Activated CD4-positive, alpha-beta T cell treated with anti-CD3 and anti-CD28 coated beads, Interleukin-2, amount 50 U/mL, for 16 hours (primary cell): ENCODE measurements at regions not wholly inside any gene's neighbourhood (a gene's known extent, or its start where the extent isn't known, plus 50 kb on each side); places are given as distances from the start of the nearest gene placed in this dataset.
"Not testable (repeated sequence)": the region's sequence is repeated elsewhere in the genome, so short reads cannot be mapped to it uniquely, and the experiment has no call there.

Experiments used
- DNase-seq: peaks from one replicate; pipeline ENCODE4 v3.0.0-alpha.2; 2020

DNA sequence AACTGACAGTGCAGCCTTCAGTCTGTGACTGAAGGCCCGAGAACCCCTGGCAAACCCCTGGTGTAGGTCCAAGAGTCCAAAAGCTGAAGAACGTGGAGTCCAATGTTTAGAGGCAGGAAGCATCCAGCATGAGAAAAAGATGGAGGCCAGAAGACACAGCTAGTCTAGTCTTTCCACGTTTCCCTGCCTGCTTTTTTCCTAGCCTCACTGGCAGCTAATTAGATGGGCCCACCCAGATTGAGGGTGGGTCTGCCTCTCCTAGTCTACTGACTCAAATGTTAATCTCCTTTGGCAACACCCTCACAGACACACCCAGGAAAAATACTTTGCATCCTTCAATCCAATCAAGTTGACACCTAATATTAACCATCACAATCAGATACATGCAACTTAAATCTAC, 87.8 kb downstream of the TENT5D start:
- DNase-seq, result not testable (repeated sequence)

- no peak for DNase-seq
Observed at GRCh38 chrX:80511969-80512760, 91.9 kb downstream of the TENT5D start.

DNA sequence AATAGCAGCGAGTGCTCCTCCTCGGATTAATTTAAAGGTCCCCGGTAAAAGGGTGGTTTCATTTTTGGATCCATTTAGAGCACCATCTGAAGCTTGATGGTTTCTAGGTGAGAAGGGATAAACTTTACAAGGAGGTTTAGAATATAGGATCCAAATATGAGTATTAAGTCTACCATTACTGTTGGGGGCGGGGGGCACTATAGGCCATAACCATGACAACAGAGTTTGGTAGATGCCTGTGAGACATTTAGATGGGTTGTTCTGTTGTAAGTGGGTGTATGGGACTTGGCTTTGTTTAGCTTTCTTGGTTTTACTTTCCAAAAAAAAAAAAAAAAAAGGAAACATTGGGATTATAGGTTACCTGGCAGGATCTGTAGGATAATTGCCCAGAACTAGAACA, 92.7 kb downstream of the TENT5D start:
- no peak for DNase-seq

DNA sequence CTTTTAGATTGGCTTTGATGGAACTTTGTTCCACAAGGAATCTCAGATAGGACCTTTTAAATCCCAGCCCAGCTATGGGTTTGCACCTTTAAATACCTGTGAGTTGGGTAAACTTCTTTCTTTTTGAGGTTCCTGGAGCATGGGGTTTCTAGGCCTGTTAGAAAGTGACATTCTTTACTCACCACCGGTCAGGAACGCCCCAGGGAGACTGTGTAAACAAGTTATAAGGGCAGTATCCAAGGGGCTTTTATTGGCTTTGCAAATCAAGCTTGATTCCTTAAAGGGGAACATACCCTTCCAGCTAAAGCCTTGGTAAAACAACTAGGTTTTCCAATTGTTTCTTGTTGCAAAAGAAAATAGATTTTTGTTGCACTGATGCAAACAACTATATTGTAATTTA, 93.4 kb downstream of the TENT5D start:
- no peak for DNase-seq

GRCh38 chrX:80537096-80537495, 116.8 kb downstream of the TENT5D start:
- no peak for DNase-seq

GRCh38 chrX:80550722-80551121, 130.5 kb downstream of the TENT5D start:
- peak; percentile 6 for DNase-seq

DNA sequence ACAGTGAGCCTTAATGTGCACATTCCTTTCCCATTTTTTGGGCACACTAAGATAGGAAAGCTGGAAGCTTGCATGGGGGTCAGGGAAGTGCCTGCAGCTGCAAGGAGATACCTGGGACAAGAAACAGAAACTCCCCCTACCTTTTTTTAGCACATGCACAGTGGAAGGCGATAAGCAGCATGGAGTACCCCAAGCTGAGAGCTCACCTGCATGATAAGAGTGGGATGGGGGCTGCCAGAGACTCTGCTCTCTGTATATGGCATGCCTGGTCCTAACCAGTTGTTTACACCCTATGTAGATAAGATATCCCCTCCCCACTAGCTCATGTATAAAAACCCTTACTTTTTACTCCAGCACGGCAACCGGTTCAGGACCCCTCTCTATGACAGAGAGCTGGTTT, 135.9 kb downstream of the TENT5D start:
- no peak for DNase-seq

- DNase-seq, result no peak
Observed at GRCh38 chrX:80572636-80573035, 152.4 kb downstream of the TENT5D start.

GRCh38 chrX:80573275-80573674, 153.0 kb downstream of the TENT5D start:
- no peak for DNase-seq

GRCh38 chrX:80574486-80575086, 154.3 kb downstream of the TENT5D start:
- not testable (repeated sequence) for DNase-seq

DNA sequence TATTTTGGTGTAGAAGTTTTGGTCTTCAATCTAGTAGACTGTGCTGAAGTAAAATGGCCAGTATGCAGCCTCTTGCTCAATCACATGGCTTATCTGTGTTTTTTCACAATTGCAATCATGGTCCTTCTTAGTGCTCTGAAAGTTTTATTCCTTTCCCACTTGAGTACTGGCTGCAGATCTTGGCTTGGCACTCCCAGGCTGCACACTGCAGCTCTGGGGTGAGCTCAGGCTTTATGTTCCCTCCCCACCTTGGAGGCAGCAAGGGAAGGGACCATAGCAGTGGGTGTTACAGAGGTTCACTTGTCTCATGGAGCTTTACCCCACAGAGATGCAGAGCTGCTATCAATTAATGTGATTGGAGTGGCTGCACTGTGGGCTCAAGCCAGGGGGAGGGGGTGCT, 156.0 kb downstream of the TENT5D start:
- DNase-seq, result no peak

GRCh38 chrX:80576806-80577533, 156.7 kb downstream of the TENT5D start:
- no peak for DNase-seq

DNA sequence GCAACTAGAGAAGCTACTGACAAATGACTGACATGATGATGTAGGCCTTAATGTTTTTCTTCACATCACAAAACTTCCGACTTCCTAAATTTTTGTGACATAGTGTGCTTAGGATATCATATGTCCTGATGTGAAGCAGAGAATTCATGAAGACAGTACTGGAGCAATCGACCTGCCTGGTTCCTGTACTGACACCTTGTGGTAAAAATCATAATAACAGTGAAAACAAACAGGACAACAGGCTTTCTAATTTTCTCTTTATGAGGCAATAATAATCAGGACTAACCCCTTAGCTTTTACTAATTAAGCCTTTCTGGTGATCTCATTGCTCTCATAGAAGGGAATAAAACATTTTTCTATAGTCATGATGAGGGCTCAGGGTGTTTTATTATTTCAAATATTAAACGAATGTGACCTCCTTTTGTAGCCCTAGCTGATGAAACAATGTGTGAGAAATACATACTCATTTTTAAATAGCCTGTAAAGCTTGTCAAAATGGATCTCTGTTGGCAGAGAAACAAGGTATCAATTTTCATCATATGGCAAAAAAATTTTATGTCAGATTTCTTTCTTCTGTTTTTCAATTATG, 158.4 kb downstream of the TENT5D start:
- DNase-seq, result peak; percentile 40

DNA sequence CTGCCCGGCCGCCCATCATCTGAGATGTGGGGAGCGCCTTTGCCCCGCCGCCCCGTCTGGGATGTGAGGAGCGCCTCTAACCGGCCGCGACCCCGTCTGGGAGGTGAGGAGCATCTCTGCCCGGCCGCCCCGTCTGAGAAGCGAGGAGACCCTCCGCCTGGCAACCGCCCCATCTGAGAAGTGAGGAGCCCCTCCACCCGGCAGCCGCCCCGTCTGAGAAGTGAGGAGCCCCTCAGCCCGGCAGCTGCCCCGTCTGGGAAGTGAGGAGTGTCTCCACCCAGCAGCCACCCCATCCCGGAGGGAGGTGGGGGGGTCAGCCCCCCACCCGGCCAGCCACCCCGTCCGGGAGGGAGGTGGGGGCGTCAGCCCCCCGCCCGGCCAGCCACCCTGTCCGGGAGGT, 170.7 kb downstream of the TENT5D start:
- not testable (repeated sequence) for DNase-seq

DNA sequence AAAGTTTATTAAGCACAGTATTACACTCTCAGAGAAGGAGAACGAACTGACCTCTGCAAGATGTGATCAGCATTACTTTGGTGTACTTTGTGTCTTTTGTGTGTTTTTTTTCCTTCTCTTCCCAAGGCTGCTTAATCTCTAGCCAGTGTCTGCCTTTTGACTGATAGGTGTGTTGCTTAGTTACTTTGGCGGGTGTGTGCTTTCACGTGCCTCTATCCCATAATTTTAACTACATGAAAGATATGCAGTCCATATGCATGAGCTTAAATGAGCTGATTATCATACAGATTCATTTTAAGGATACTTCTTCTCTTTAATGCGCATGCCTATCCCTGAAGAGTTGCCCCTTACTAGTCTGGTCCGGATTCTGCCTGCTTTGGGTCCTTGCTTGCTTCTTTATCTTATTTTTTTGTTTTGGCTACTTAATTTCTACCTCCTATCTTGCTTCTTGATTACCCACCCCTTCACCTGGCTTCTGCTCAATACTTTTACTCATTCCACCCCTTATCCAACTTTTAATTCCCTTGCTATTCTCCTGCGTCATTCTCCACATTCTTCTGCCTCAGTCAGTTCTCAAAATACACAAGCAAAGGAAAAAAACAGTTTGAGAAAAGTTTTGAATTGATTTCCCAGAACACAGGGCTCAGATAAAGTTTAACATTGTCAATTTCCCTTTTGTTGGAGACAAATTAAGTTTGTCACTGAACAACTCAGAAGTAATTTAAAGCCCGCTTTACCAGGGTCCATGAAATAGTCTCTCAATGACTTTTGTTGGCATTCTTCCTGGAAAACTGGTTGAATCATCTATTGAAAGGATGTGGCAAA, 182.0 kb downstream of the TENT5D start:
- DNase-seq, result no peak
